GM21786 (cell line): ENCODE measurements at regions not wholly inside any gene's neighbourhood (a gene's known extent, or its start where the extent isn't known, plus 50 kb on each side); places are given as distances from the start of the nearest gene placed in this dataset.

Experiments
- ATAC-seq: cut with Tn5 transposase; IDR thresholded peaks from one replicate; pipeline ENCODE4 v1.9.1; 2021; ENCODE audit not compliant: unreplicated experiment

DNA sequence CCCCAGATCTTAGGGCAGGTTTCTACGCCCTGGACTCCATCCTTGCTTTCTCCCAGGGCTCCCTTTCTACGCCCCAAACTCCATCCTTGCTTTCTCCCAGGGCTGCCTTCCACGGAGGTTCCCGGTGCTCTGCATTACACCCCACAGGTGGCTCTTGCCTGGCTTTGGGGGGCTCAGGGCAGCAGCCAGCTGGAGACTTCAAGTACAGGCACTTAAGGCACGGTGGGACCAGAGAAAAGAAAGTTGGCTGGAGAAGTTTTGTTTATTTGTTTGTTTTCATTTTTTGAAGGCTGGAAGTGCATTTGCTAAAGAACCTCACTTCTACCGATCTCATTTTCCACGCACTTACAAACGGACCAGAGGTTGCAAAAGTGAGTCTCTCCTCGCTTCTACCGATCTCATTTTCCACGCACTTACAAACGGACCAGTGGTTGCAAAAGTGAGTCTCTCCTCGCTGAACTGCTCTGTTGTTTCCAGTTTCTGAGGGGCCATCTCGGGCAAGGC lies 103.8 kb upstream of the MED13L start:
- no peak for ATAC-seq

DNA sequence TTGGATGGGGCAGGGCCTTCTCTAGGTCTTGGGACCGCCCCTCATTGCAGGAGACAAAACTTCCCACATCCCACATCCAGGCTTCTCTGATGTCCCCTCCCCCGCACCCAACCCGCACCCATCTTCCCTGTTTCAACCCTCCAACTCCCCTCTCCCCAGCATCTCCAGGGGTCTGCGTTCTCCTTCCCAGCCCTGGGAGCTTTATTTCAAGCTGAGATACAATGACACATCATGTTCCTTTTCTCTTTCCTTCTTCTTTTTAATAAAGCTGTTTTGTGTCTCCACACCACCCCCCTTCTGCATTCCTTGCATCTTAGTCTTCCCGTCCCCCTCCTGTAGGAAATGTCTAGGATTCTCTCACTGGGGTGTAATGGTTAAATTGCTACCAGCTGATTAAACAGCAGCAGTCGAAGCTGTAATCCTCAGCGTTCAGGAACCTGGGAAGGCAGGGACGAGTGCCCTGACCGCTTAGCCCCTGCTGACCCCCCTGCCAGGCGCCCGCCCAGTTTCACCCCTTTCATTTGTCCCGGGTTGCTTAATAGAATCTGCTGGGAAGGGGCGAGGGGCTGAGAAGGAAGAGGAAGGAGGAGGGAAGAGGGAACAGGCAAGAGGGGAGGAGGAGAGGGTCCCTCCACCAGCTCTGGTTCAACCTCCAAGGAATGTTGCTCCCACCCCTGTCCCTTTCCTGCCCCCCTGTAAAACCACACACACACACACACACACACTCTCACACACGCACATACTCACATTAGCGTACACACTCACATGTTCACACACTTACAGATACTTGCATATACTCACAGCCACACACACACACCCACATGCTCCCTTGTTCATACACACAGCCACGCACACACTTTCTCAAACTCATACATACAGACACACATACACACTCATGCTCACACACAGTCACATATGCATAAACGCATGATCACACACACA lies 104.5 kb upstream of the MED13L start:
- no peak for ATAC-seq

GRCh38 chr12:116382686-116383530 lies 105.4 kb upstream of the MED13L start:
- ATAC-seq: no peak

GRCh38 chr12:116384175-116384574 lies 106.7 kb upstream of the MED13L start:
- no peak for ATAC-seq

GRCh38 chr12:116384691-116385485 lies 107.4 kb upstream of the MED13L start:
- ATAC-seq: no peak

- no peak for ATAC-seq
Measured at GRCh38 chr12:116385486-116386217, 108.2 kb upstream of the MED13L start.

- ATAC-seq: no peak
Measured at GRCh38 chr12:116389326-116389725, 111.8 kb upstream of the MED13L start.

DNA sequence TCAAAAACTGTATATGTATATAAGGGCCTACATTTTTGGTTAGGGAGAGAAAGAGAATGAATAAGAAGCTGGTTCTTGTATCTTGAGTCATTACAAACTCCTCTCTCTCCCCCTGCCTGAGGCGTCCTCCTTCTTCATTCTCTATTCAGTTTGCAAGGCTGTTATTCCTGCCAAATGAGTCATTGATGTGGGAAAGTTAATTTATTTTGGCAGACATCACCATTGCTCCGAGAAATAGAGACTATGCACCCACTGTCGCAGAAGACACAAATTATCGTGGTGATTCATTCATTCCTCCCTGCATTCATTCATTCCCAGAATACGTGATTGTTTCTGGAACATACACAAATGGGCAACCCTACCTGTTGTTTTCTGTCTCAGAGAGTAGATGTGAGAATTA lies 112.5 kb upstream of the MED13L start:
- ATAC-seq: no peak

GRCh38 chr12:116390401-116391335 lies 113.2 kb upstream of the MED13L start:
- no peak for ATAC-seq

DNA sequence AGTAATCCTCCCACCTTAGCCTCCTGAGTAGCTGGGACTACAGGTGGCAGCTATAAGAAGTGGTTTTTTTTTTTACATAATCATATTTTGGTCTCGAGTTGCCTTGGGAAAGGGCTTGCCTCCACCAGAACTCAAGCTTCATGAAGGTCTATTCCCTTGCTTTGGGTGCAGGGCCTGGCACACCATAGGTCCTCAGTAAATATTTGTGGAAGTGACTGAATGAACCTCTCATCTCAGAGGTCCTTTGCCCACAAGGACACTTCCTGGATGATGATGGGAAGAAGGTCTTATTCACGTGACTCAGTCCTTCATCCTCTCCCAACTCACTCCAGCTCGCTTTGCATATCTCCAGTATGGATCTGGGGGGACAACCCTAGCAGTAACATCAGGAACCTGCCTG lies 114.0 kb upstream of the MED13L start:
- ATAC-seq: no peak

- no peak for ATAC-seq
Measured at GRCh38 chr12:116392061-116392460, 114.6 kb upstream of the MED13L start.

GRCh38 chr12:116393255-116393654 lies 115.8 kb upstream of the MED13L start:
- no peak for ATAC-seq

GRCh38 chr12:116393859-116394650 lies 116.6 kb upstream of the MED13L start:
- ATAC-seq: no peak

- no peak for ATAC-seq
Measured at GRCh38 chr12:116395396-116395795, 117.9 kb upstream of the MED13L start.

DNA sequence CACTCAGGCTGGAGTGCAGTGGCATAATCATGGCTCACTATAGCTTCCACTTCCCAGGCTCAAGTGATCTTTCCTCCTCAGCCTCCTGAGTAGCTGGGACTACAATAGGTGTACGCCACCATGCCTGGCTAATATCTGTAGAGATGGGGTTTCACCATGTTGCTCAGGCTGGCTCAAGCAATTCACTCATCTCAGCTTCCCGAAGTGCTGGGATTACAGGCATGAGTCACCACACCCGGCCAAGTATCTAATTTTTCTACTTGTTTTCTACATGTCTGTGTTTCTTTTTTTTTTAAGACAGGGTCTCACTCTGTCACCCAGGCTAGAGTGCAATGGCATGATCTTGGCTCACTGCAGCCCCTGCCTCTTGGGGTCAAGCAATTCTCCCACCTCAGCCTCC lies 119.7 kb upstream of the MED13L start:
- no peak for ATAC-seq

GRCh38 chr12:116398193-116398592 lies 120.7 kb upstream of the MED13L start:
- no peak for ATAC-seq

GRCh38 chr12:116399055-116399454 lies 121.6 kb upstream of the MED13L start:
- ATAC-seq: no peak

GRCh38 chr12:116400636-116401372 lies 123.3 kb upstream of the MED13L start:
- no peak for ATAC-seq
